Fibroblast of the aortic adventitia (primary cell): ENCODE measurements at regions not wholly inside any gene's neighbourhood (a gene's known extent, or its start where the extent isn't known, plus 50 kb on each side); places are given as distances from the start of the nearest gene placed in this dataset.

ENCODE experiments used
- DNase-seq: peaks from one replicate; pipeline ENCODE4 v3.0.0-alpha.2; 2010; ENCODE audit warnings: low read depth
- H3K4me3 ChIP-seq: 2 replicates; pipeline ENCODE4 v1.5.1; 2011; ENCODE audit warnings: low read depth, mild to moderate bottlenecking, control low read depth, low read length, moderate library complexity
- CTCF ChIP-seq: IDR thresholded peaks from 2 replicates; pipeline ENCODE4 v1.5.1; 2011; ENCODE audit warnings: mild to moderate bottlenecking, low read length, control low read depth, inconsistent platforms; ENCODE audit not compliant: insufficient read depth

GRCh38 chr7:46812101-46812675, 769.7 kb downstream of the TNS3 start:
- DNase-seq = peak; percentile 67
- no peak for TF ChIP-seq CTCF
- no peak overlapping the region for H3K4me3 ChIP-seq

- DNase-seq = peak; percentile 95
- no peak for TF ChIP-seq CTCF
- H3K4me3 ChIP-seq = no peak overlapping the region
Observed at GRCh38 chr7:46811529-46811928, 770.4 kb downstream of the TNS3 start.

GRCh38 chr7:46810986-46811385, 770.9 kb downstream of the TNS3 start:
- DNase-seq = peak; percentile 61
- H3K4me3 ChIP-seq = no peak overlapping the region
- TF ChIP-seq CTCF = no peak

GRCh38 chr7:46809886-46810285, 772.0 kb downstream of the TNS3 start:
- DNase-seq = no peak
- no peak overlapping the region for H3K4me3 ChIP-seq
- TF ChIP-seq CTCF = no peak

GRCh38 chr7:46806856-46807255, 775.1 kb downstream of the TNS3 start:
- TF ChIP-seq CTCF = no peak
- DNase-seq = no peak

GRCh38 chr7:46802479-46802878, 779.4 kb downstream of the TNS3 start:
- no peak overlapping the region for H3K4me3 ChIP-seq
- no peak for DNase-seq
- TF ChIP-seq CTCF = no peak

More at GRCh38 chr7:46806856-46807255, 775.1 kb downstream of the TNS3 start:
- H3K4me3 ChIP-seq = no peak overlapping the region

- DNase-seq = no peak
- TF ChIP-seq CTCF = no peak
- no peak overlapping the region for H3K4me3 ChIP-seq
Observed at GRCh38 chr7:46791188-46791587, 790.7 kb downstream of the TNS3 start.
